K562 (cell line): ENCODE measurements at regions not wholly inside any gene's neighbourhood (a gene's known extent, or its start where the extent isn't known, plus 50 kb on each side); places are given as distances from the start of the nearest gene placed in this dataset.

Experiments
- CTCF ChIP-seq, 3 experiments: IDR thresholded peaks in 2 of 3; conservative IDR thresholded peaks in 1 of 3; 2 replicates each; pipeline ENCODE4 v1.5.1; 2011 to 2012; ENCODE audit warnings: low read length in 3 of 3, mild to moderate bottlenecking in 3 of 3, control low read depth in 2 of 3, improper control_type of control experiment in 1 of 3, inconsistent platforms in 1 of 3, low read depth in 1 of 3, mixed read lengths in 1 of 3, moderate library complexity in 1 of 3; ENCODE audit not compliant: insufficient read depth in 2 of 3
- MAZ ChIP-seq, 2 experiments: fragments of 450-650 bp in 1 of 2; sonication (generic) in 1 of 2; formaldehyde crosslinking; IDR thresholded peaks in 1 of 2; conservative IDR thresholded peaks in 1 of 2; 2 replicates each; pipeline versions ENCODE4 v1.4.0 to v1.5.0; 2020; ENCODE audit warnings: mild to moderate bottlenecking in 1 of 2, missing genetic modification reagents in 1 of 2
- MYC ChIP-seq, 2 experiments: fragments of 250-450 bp in 1 of 2; sonication (Bioruptor Pico) in 1 of 2; IDR thresholded peaks; 2 replicates each; pipeline versions ENCODE4 v1.5.1 to v1.6.1; 2012 to 2021; ENCODE audit warnings: low read depth in 2 of 2, borderline replicate concordance in 1 of 2, improper control_type of control experiment in 1 of 2, low read length in 1 of 2, mild to moderate bottlenecking in 1 of 2, moderate library complexity in 1 of 2
- POLR2A ChIP-seq: fragments of 450-650 bp; conservative IDR thresholded peaks from 2 replicates; pipeline ENCODE4 v1.6.1; 2016
- POLR2AphosphoS5 ChIP-seq: IDR thresholded peaks from 2 replicates; pipeline ENCODE4 v1.6.1; 2011; ENCODE audit warnings: mild to moderate bottlenecking, low read depth, low read length, moderate library complexity; ENCODE audit not compliant: control insufficient read depth, insufficient read depth
- RBBP5 ChIP-seq: fragments of 200-600 bp; sonication (generic); IDR thresholded peaks from 2 replicates; pipeline ENCODE4 v1.6.1; 2012; ENCODE audit warnings: borderline replicate concordance, mild to moderate bottlenecking, low read length, control low read depth, inconsistent platforms; ENCODE audit not compliant: insufficient read depth, poor library complexity, severe bottlenecking
- USF2 ChIP-seq: sonication (generic); formaldehyde crosslinking; IDR thresholded peaks from 2 replicates; pipeline ENCODE4 v1.5.0; 2020; ENCODE audit warnings: missing genetic modification reagents
- ZEB2 ChIP-seq: fragments of 450-650 bp; IDR thresholded peaks from 2 replicates; pipeline ENCODE4 v1.6.1; 2016

DNA sequence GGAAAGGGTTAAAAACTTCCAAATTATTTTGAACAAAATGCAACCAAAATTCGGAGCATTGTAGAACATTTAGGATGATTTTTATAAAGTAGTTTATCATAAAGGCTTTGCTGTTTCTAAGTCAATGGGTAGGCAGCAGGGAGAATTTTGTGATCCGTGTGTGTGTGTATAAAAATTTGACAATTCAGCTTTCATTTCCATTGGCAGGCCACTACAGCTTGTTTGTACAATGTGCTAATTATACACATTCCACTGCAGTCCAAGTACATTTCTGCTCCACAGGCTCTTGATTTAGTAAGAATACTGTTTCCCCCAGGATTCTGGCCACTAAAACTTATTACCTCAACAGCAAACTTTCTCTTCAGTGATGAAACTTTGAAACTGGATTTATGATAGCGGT, 71.8 kb upstream of the LTBP1 start:
- no peak for TF ChIP-seq POLR2AphosphoS5
- TF ChIP-seq CTCF (IDR thresholded peaks at IDR 0.05 in 2 of 3, conservative IDR thresholded peaks at IDR 0.05 in 1 of 3; ENCODE audit: insufficient read depth in 2 of 3, low read depth in 1 of 3, low read length in 3 of 3): no peak
- TF ChIP-seq POLR2A: no peak
- TF ChIP-seq ZEB2: no peak
- TF ChIP-seq USF2 (CRISPR knock-in tag): no peak
- no peak for TF ChIP-seq MYC (IDR thresholded peaks at IDR 0.05; ENCODE audit: low read depth, low read length)
- no peak for TF ChIP-seq MYC (CRISPR knock-in tag; IDR thresholded peaks at IDR 0.05; ENCODE audit: borderline replicate concordance, low read depth)
- TF ChIP-seq MAZ (CRISPR knock-in tag; conservative IDR thresholded peaks at IDR 0.05 in 1 of 2, IDR thresholded peaks at IDR 0.05 in 1 of 2): no peak
- no peak for TF ChIP-seq RBBP5
